CD8-positive, alpha-beta memory T cell (primary cell): ENCODE measurements at regions not wholly inside any gene's neighbourhood (a gene's known extent, or its start where the extent isn't known, plus 50 kb on each side); places are given as distances from the start of the nearest gene placed in this dataset.
"Not testable (repeated sequence)": the region's sequence is repeated elsewhere in the genome, so short reads cannot be mapped to it uniquely, and the experiment has no call there.

Source experiments
- CTCF ChIA-PET: fragments of 350-600 bp; sonication (Branson Sonifier 250); formaldehyde crosslinking; loops from one replicate; lab custom pipeline; 2021; ENCODE audit warnings: antibody characterized with exemption; lab: Charles Lee
- POLR2A ChIA-PET: fragments of 350-600 bp; sonication (Branson Sonifier 250); formaldehyde crosslinking; loops from one replicate; lab custom pipeline; 2021; ENCODE audit warnings: antibody characterized with exemption; lab: Charles Lee
- DNase-seq, 5 donors: peaks; one replicate each; pipeline versions ENCODE4 v3.0.0 to v3.0.0-alpha.2; 2020 to 2022; ENCODE audit warnings: mixed read lengths in 1 of 5
- H3K27ac ChIP-seq: one replicate; pipeline ENCODE4 v1.7.0; 2013; ENCODE audit warnings: low read depth, mild to moderate bottlenecking, low read length, moderate library complexity
- H3K27me3 ChIP-seq: 2 replicates; pipeline ENCODE4 v1.7.0; 2013; ENCODE audit warnings: low read length, mild to moderate bottlenecking; ENCODE audit not compliant: insufficient read depth, poor library complexity, severe bottlenecking
- H3K36me3 ChIP-seq: 2 replicates; pipeline ENCODE4 v1.7.0; 2013; ENCODE audit warnings: mild to moderate bottlenecking, low read length, moderate library complexity; ENCODE audit not compliant: insufficient read depth
- H3K4me1 ChIP-seq: 2 replicates; pipeline ENCODE4 v1.7.0; 2013; ENCODE audit warnings: mild to moderate bottlenecking, low read length, moderate library complexity; ENCODE audit not compliant: insufficient read depth
- H3K4me3 ChIP-seq: 2 replicates; pipeline ENCODE4 v1.7.0; 2013; ENCODE audit warnings: mild to moderate bottlenecking, low read length
- H3K9me3 ChIP-seq: 2 replicates; pipeline ENCODE4 v1.7.0; 2013; ENCODE audit warnings: mild to moderate bottlenecking, low read length
- H3K27ac Mint-ChIP-seq, 8 donors: one replicate each; pipeline ENCODE4 v1.8.0; 2020 to 2021; ENCODE audit warnings: mixed read lengths in 8 of 8, mild to moderate bottlenecking in 6 of 8, inconsistent platforms in 3 of 8, moderate library complexity in 3 of 8
- H3K27me3 Mint-ChIP-seq, 2 donors: one replicate each; pipeline ENCODE4 v1.8.0; 2020 to 2021; ENCODE audit warnings: mixed read lengths in 2 of 2, mild to moderate bottlenecking in 1 of 2, moderate library complexity in 1 of 2
- H3K36me3 Mint-ChIP-seq, 3 donors: one replicate each; pipeline ENCODE4 v1.8.0; 2020 to 2021; ENCODE audit warnings: mixed read lengths in 3 of 3, inconsistent platforms in 1 of 3, mild to moderate bottlenecking in 1 of 3
- H3K4me1 Mint-ChIP-seq, 3 donors: one replicate each; pipeline ENCODE4 v1.8.0; 2020 to 2021; ENCODE audit warnings: mixed read lengths in 3 of 3, inconsistent platforms in 1 of 3, mild to moderate bottlenecking in 1 of 3
- H3K4me3 Mint-ChIP-seq, 7 donors: one replicate each; pipeline ENCODE4 v1.8.0; 2020 to 2021; ENCODE audit warnings: mixed read lengths in 7 of 7, mild to moderate bottlenecking in 6 of 7, moderate library complexity in 4 of 7, inconsistent platforms in 2 of 7
- H3K9me3 Mint-ChIP-seq, 5 donors: one replicate each; pipeline ENCODE4 v1.8.0; 2020 to 2022; ENCODE audit warnings: mixed read lengths in 5 of 5, mild to moderate bottlenecking in 3 of 5, moderate library complexity in 2 of 5, inconsistent platforms in 1 of 5

DNA sequence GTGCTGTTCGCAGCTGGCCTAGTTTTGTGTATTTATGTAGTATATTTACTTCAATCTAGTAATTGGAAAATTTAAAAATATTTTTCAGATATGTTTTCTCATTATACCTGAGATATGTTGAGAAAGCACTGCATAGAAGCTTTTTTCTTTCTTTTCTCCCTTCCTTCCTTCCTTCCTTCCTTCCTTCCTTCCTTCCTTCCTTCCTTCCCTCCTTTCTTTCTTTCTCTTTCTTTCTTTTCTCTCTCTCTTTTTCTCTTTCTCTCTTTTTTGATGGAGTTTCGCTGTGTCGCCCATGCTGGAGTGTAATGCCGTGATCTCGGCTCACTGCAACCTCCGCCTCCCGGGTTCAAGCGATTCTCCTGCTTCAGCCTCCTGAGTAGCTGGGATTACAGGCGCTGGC lies 83.3 kb upstream of the ZNF92 start:
- H3K27ac Mint-ChIP-seq, H3K4me1 Mint-ChIP-seq, DNase-seq, H3K27ac ChIP-seq, H3K4me1 ChIP-seq, H3K27me3 Mint-ChIP-seq, H3K36me3 Mint-ChIP-seq, H3K36me3 ChIP-seq, H3K27me3 ChIP-seq, POLR2A ChIA-PET, H3K4me3 ChIP-seq, H3K4me3 Mint-ChIP-seq, H3K9me3 Mint-ChIP-seq, H3K9me3 ChIP-seq: not testable (repeated sequence)
- CTCF ChIA-PET: interaction anchor here (1.5 kb wide), 1 partner anchor 17 kb away, joined by 4 read pairs; no protein-coding TSS in a partner anchor

DNA sequence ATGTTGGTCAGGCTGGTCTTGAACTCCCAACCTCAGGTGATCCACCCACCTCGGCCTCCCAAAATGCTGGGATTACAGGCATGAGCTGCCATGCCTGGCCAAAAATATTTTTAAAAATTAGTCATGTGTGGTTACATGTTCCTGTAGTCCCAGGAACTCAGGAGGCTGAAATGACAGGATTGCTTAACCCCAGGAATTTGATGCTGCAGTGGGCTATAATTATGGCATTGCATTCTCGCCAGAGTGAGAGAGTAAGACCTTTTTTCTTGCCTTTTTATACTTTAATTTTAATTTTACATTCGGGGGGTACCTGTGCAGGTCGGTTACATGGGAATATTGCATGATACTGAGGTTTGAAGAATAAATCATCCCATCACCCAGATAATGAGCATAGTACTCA lies 86.6 kb upstream of the ZNF92 start:
- no peak overlapping the region for H3K27ac ChIP-seq
- H3K4me3 Mint-ChIP-seq: no peak overlapping the region
- H3K27ac Mint-ChIP-seq: no peak overlapping the region
- no peak for DNase-seq
- H3K9me3 Mint-ChIP-seq: no peaks in the 10 kb centered on the region
- POLR2A ChIA-PET: no interaction called here
- no peaks in the 10 kb centered on the region for H3K4me1 Mint-ChIP-seq
- CTCF ChIA-PET: interaction anchor here (1.7 kb wide), 1 partner anchor 20 kb away, joined by 5 read pairs; no protein-coding TSS in a partner anchor
- H3K36me3 ChIP-seq: no peaks in the 10 kb centered on the region
- no peak overlapping the region for H3K4me3 ChIP-seq
- no peaks in the 10 kb centered on the region for H3K4me1 ChIP-seq
- peaks cover 5 to 9% of the 10 kb centered on the region in 2 donors for H3K27me3 Mint-ChIP-seq
- H3K9me3 ChIP-seq: no peaks in the 10 kb centered on the region
- peaks cover 0 to 1% (median 0%) of the 10 kb centered on the region in 3 donors for H3K36me3 Mint-ChIP-seq
- no peaks in the 10 kb centered on the region for H3K27me3 ChIP-seq

DNA sequence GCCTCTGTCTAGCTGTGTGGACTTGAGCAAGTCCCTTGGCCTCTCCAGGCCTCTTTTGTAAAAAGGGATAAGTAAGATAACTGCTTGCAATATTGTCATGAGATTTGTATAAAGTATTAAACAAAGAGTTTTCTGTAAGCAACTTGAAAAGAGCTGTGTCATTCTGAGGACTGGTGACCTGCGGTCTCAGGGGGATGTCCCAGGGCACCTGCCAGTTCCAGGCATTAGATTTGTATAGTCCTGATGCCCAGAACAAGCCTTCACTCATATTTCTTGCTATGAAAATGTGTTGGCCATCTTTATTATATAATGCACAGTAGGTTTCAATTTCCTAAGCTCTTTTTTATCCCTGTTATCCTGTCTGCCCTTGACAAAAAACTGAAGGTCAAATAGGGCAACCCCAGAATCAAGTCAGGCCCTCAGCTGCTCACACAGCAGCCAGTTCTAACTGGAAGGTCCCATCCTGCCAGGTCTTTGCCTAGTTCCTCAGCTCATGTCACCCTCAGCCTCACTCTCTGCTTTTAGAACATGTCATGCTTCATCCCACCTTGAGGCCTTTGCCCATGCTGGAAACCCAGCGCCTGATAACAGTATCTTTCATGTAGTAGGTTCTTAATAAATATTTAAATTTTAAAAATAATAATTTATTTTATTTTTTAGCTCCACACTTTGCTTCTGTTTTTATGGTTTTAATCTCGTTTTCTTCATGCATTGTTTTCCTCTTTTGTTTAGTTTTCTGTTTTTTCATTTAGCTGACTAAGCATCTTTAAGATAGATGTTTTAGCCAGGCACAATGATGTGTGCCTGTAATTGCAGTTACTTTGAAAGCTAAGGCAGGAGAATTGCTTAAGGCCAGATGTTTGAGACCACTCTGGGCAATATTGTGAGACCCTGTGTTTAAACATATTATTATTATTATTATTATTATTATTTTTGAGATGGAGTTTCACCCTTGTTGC lies 87.5 kb upstream of the ZNF92 start:
- ChIA-PET CTCF (interaction anchor here (0.9 to 1.7 kb wide), 2 partner anchors 14 to 21 kb away, joined by 3 to 5 read pairs; no protein-coding TSS in a partner anchor), POLR2A (no interaction called here)
- H3K4me1 Mint-ChIP-seq: no peaks in the 10 kb centered on the region
- peaks cover 0 to 1% (median 0%) of the 10 kb centered on the region in 3 donors for H3K36me3 Mint-ChIP-seq
- no peak overlapping the region for H3K4me3 Mint-ChIP-seq
- Histone ChIP-seq H3K9me3 (no peaks in the 10 kb centered on the region), H3K27me3 (no peaks in the 10 kb centered on the region), H3K4me3 (no peak overlapping the region), H3K36me3 (no peaks in the 10 kb centered on the region), H3K27ac (no peak overlapping the region), H3K4me1 (no peaks in the 10 kb centered on the region)
- H3K9me3 Mint-ChIP-seq: no peaks in the 10 kb centered on the region
- DNase-seq: no peak
- H3K27ac Mint-ChIP-seq: peak overlapping the region in 2 of 8 donors; percentile 34 to 48
- H3K27me3 Mint-ChIP-seq: peaks cover 5 to 17% of the 10 kb centered on the region in 2 donors

DNA sequence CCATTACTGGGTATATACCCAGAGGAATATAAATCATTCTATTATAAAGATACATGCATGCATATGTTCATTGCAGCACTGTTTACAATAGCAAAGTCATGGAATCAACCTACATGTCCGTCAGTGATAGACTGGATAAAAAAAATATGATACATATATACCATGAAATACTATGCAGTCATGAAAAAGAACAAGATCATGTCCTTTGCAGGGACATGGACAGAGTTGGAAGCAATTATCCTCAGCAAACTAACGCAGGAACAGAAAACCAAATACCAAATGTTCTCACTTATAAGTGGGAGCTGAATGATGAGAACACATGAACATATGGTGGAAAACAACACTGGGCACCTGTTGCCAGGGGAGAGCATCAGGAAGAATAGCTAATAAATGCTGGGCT lies 88.4 kb upstream of the ZNF92 start:
- Mint-ChIP-seq H3K27ac (peak overlapping the region in 1 of 8 donors; percentile 36), H3K27me3 (peaks cover 5 to 22% of the 10 kb centered on the region in 2 donors)
- H3K4me1 ChIP-seq, H3K4me1 Mint-ChIP-seq, H3K9me3 Mint-ChIP-seq, H3K27ac ChIP-seq, H3K36me3 Mint-ChIP-seq, H3K9me3 ChIP-seq, H3K4me3 ChIP-seq, CTCF ChIA-PET, H3K27me3 ChIP-seq, DNase-seq, POLR2A ChIA-PET, H3K4me3 Mint-ChIP-seq, H3K36me3 ChIP-seq: not testable (repeated sequence)

DNA sequence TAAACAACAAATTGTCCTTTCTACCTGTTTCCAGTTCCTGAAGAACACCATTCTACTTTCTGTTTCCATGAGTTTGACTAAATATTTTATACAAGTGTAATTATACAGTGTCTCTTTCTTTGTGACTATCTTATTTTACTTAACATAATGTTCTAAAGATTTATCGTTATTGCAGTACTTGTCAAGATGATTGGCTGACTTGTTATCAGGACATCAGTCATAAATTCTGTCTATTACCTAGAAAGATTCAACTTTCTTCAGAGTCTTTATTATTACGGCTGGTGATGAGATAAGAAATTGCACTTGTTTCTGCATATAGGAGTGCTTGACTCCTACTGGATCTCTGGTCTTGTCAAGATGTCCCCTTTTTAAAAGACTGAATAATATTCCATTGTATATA lies 93.9 kb upstream of the ZNF92 start:
- Mint-ChIP-seq H3K4me3 (no peak overlapping the region), H3K9me3 (peaks cover 15 to 25% (median 21%) of the 10 kb centered on the region in 5 donors), H3K36me3 (peaks cover 0 to 22% (median 1%) of the 10 kb centered on the region in 3 donors), H3K27ac (no peak overlapping the region), H3K27me3 (peaks cover 20 to 47% of the 10 kb centered on the region in 2 donors), H3K4me1 (no peaks in the 10 kb centered on the region)
- CTCF ChIA-PET: no interaction called here
- no peaks in the 10 kb centered on the region for H3K4me1 ChIP-seq
- no peak for DNase-seq
- H3K36me3 ChIP-seq: no peaks in the 10 kb centered on the region
- no peak overlapping the region for H3K4me3 ChIP-seq
- no peaks in the 10 kb centered on the region for H3K27me3 ChIP-seq
- POLR2A ChIA-PET: no interaction called here
- H3K27ac ChIP-seq: no peak overlapping the region
- H3K9me3 ChIP-seq: no peaks in the 10 kb centered on the region

DNA sequence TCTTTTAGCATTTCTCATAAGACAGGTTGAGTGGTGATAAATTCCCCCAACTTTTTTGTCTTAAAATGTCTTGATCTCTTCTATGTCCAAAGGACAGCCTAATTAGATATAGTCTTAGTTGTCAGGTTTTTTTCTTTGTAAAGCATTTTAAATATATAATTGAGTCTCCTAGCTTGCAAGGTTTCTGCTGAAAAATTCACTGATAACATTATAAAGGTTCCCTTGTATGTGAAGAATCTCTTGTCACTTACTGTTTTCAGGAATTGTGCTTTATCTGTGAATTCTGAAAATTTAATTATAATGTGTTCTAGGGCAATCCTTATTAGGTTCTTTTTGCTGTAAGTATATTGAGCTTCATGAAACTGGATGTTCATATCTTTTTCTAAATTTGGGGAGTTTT lies 96.8 kb upstream of the ZNF92 start:
- Mint-ChIP-seq H3K36me3 (peaks cover 0 to 22% (median 0%) of the 10 kb centered on the region in 3 donors), H3K27me3 (peaks cover 27 to 56% of the 10 kb centered on the region in 2 donors), H3K4me1 (no peaks in the 10 kb centered on the region), H3K9me3 (peaks cover 25 to 34% (median 30%) of the 10 kb centered on the region in 5 donors), H3K4me3 (no peak overlapping the region), H3K27ac (no peak overlapping the region)
- Histone ChIP-seq H3K4me3 (no peak overlapping the region), H3K36me3 (no peaks in the 10 kb centered on the region), H3K27me3 (no peaks in the 10 kb centered on the region), H3K9me3 (no peaks in the 10 kb centered on the region), H3K4me1 (no peaks in the 10 kb centered on the region), H3K27ac (no peak overlapping the region)
- no peak for DNase-seq
- ChIA-PET POLR2A (no interaction called here), CTCF (no interaction called here)

DNA sequence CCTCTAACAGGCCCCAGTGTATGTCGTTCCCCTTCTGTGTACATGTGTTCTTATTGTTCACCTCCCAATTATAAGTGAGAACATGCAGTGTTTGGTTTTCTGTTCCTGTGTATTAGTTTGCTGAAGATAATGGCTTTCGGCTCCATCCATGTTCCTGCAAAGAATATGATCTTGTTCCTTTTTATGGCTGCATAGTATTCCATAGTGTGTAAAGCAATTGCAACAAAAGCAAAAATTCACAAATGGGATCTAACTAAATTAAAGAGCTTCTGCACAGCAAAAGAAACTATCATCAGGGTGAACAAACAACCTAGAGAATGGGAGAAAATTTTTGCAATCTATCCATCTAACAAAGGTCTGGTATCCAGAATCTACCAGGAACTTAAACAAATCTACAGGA lies 102.2 kb upstream of the ZNF92 start:
- POLR2A ChIA-PET, H3K27ac ChIP-seq, H3K4me3 ChIP-seq, H3K36me3 ChIP-seq, DNase-seq, H3K4me3 Mint-ChIP-seq, H3K36me3 Mint-ChIP-seq, H3K27me3 ChIP-seq, H3K4me1 ChIP-seq, CTCF ChIA-PET, H3K27ac Mint-ChIP-seq, H3K9me3 ChIP-seq: not testable (repeated sequence)
- Mint-ChIP-seq H3K9me3 (peaks cover 20 to 31% (median 22%) of the 10 kb centered on the region in 5 donors), H3K27me3 (peaks cover 41 to 71% of the 10 kb centered on the region in 2 donors), H3K4me1 (peaks cover 8 to 17% (median 12%) of the 10 kb centered on the region in 3 donors)

DNA sequence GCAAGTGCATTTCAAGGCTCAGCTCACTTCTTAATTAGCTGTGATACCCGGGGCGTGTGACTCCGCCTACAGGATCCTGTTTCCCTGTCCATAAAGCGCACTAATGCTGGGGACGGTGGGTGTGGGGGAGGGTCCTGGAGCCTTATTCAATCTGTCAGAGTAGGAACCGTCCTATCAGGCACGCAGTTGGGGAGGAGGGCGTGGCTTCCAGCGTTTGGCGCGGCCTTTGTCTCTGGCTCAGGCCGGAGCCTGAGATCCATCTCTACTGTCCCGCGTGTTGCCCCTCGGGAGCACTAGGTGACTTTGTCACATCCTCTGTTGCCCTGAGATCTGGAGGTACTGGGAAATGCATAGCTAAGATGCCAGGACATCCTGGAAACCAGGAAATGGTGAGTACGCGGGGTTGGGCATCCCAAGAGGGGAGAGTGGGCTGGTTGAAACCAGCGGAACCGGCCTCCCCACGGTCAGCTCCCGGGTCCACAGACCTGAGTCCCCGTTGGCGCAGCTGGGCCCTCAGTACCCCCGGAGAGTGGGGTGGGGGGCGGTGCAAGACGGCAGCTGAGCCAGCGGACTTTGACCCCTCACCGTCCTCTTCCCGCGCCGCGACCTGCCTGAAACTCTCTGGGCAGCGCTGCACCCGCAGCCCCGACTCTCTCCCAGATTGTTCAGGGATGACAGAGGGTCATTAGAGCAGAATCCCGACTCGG lies 104.4 kb upstream of the ZNF92 start:
- Histone ChIP-seq H3K27me3 (peaks cover 3% of the 10 kb centered on the region), H3K4me1 (no peaks in the 10 kb centered on the region), H3K4me3 (peak overlapping the region; percentile 34), H3K9me3 (no peaks in the 10 kb centered on the region), H3K27ac (no peak overlapping the region), H3K36me3 (no peaks in the 10 kb centered on the region)
- DNase-seq: no peak
- peaks cover 3 to 17% (median 4%) of the 10 kb centered on the region in 5 donors for H3K9me3 Mint-ChIP-seq
- peaks cover 8 to 17% (median 12%) of the 10 kb centered on the region in 3 donors for H3K4me1 Mint-ChIP-seq
- POLR2A ChIA-PET: no interaction called here
- no peaks in the 10 kb centered on the region for H3K36me3 Mint-ChIP-seq
- no peak overlapping the region for H3K27ac Mint-ChIP-seq
- peaks cover 29 to 59% of the 10 kb centered on the region in 2 donors for H3K27me3 Mint-ChIP-seq
- CTCF ChIA-PET: no interaction called here
- peak overlapping the region; percentile 40 to 85 (median 78) for H3K4me3 Mint-ChIP-seq
